IMR-90 (cell line): ENCODE measurements at regions not wholly inside any gene's neighbourhood (a gene's known extent, or its start where the extent isn't known, plus 50 kb on each side); places are given as distances from the start of the nearest gene placed in this dataset.

Source experiments
- ATAC-seq: fragments of 200-7000 bp; cut with Tn5 transposase; 2 replicates; pipeline ENCODE4 v1.9.1; 2020; ENCODE audit warnings: low read depth, mild to moderate bottlenecking, moderate library complexity
- BruUV-seq: library from RNA; stranded (reverse); fragments of 400-500 nt; replicated peaks from 2 replicates; lab custom pipeline; 2021; lab: Mats Ljungman, UMichigan
- CTCF ChIA-PET: fragments of 300-600 bp; formaldehyde crosslinking; extraction: SDS; loops from one replicate; lab custom pipeline; 2021; ENCODE audit warnings: antibody characterized with exemption; lab: Yijun Ruan, JAX
- POLR2A ChIA-PET: fragments of 300-600 bp; sonication (Branson Sonifier 250); formaldehyde crosslinking; loops from one replicate; lab custom pipeline; 2022; ENCODE audit warnings: antibody characterized with exemption; ENCODE audit not compliant: unreplicated experiment; lab: Charles Lee
- DNase-seq: peaks from one replicate; pipeline ENCODE4 v3.0.0; 2013
- H2AFZ ChIP-seq: replicated peaks from 2 replicates; pipeline ENCODE3; 2013; ENCODE audit warnings: low read length, mild to moderate bottlenecking; ENCODE audit not compliant: poor library complexity
- H2AK5ac ChIP-seq: 2 replicates; pipeline ENCODE4 v1.6.1; 2013; ENCODE audit warnings: low read depth, low read length, inconsistent platforms
- H2AK9ac ChIP-seq: replicated peaks from 2 replicates; pipeline ENCODE3; 2013; ENCODE audit warnings: mild to moderate bottlenecking, low read depth, low read length, moderate library complexity; ENCODE audit not compliant: poor library complexity
- H2BK120ac ChIP-seq: 2 replicates; pipeline ENCODE4 v1.6.1; 2013; ENCODE audit warnings: low read depth, low read length, inconsistent platforms
- H2BK15ac ChIP-seq: 3 replicates; pipeline ENCODE4 v1.6.1; 2013; ENCODE audit warnings: low read depth, low read length, inconsistent platforms
- H2BK20ac ChIP-seq: 2 replicates; pipeline ENCODE4 v1.6.1; 2013; ENCODE audit warnings: low read depth, mild to moderate bottlenecking, inconsistent platforms, low read length, moderate library complexity
- H2BK5ac ChIP-seq: 2 replicates; pipeline ENCODE4 v1.6.1; 2013; ENCODE audit warnings: mild to moderate bottlenecking, low read depth, low read length, inconsistent platforms; ENCODE audit not compliant: poor library complexity, severe bottlenecking
- H3K14ac ChIP-seq: replicated peaks from 2 replicates; pipeline ENCODE4 v1.6.1; 2013; ENCODE audit warnings: low read depth, low read length, inconsistent platforms
- H3K18ac ChIP-seq: 2 replicates; pipeline ENCODE4 v1.6.1; 2013; ENCODE audit warnings: low read depth, low read length, control low read depth
- H3K23ac ChIP-seq: 2 replicates; pipeline ENCODE4 v1.6.1; 2013; ENCODE audit warnings: low read depth, low read length, inconsistent platforms
- H3K27ac ChIP-seq: 2 replicates; pipeline ENCODE4 v1.5.1; 2013; ENCODE audit warnings: mild to moderate bottlenecking, control low read depth, low read length; ENCODE audit not compliant: insufficient read depth
- H3K27me3 ChIP-seq: 2 replicates; pipeline ENCODE4 v1.6.1; 2013; ENCODE audit warnings: low read length; ENCODE audit not compliant: control insufficient read depth, insufficient read depth
- H3K36me3 ChIP-seq: 2 replicates; pipeline ENCODE4 v1.6.1; 2013; ENCODE audit warnings: low read length, mixed read lengths; ENCODE audit not compliant: control insufficient read depth, insufficient read depth
- H3K4ac ChIP-seq: 2 replicates; pipeline ENCODE4 v1.6.1; 2013; ENCODE audit warnings: low read depth, low read length, inconsistent platforms
- H3K4me1 ChIP-seq: 2 replicates; pipeline ENCODE4 v1.6.1; 2013; ENCODE audit warnings: low read length, mixed read lengths; ENCODE audit not compliant: control insufficient read depth, insufficient read depth
- H3K4me2 ChIP-seq: 2 replicates; pipeline ENCODE4 v1.6.1; 2013; ENCODE audit warnings: low read depth, mild to moderate bottlenecking, control low read depth, low read length, moderate library complexity
- H3K4me3 ChIP-seq: 2 replicates; pipeline ENCODE4 v1.5.1; 2013; ENCODE audit warnings: low read depth, mild to moderate bottlenecking, control low read depth, low read length, moderate library complexity; ENCODE audit not compliant: insufficient read depth
- H3K56ac ChIP-seq: 2 replicates; pipeline ENCODE4 v1.6.1; 2013; ENCODE audit warnings: low read length, inconsistent platforms; ENCODE audit not compliant: insufficient read depth; ENCODE audit errors: extremely low read depth
- H3K79me1 ChIP-seq, 2 experiments: 2 replicates each; pipeline ENCODE4 v1.6.1; 2013; ENCODE audit warnings: low read length in 2 of 2, inconsistent platforms in 1 of 2, low read depth in 1 of 2
- H3K9ac ChIP-seq: 2 replicates; pipeline ENCODE4 v1.6.1; 2013; ENCODE audit warnings: low read depth, low read length, control low read depth
- H3K9me1 ChIP-seq: 2 replicates; pipeline ENCODE4 v1.6.1; 2013; ENCODE audit warnings: low read length, inconsistent platforms; ENCODE audit not compliant: insufficient read depth
- H3K9me3 ChIP-seq: 2 replicates; pipeline ENCODE4 v1.6.1; 2013; ENCODE audit warnings: low read length; ENCODE audit not compliant: control insufficient read depth, insufficient read depth
- H4K20me1 ChIP-seq: 2 replicates; pipeline ENCODE4 v1.6.1; 2013; ENCODE audit warnings: low read length, inconsistent platforms; ENCODE audit not compliant: insufficient read depth
- H4K5ac ChIP-seq: 2 replicates; pipeline ENCODE4 v1.6.1; 2013; ENCODE audit warnings: mild to moderate bottlenecking, low read depth, low read length, control low read depth
- H4K8ac ChIP-seq, 2 experiments: 2 replicates each; pipeline ENCODE4 v1.6.1; 2013; ENCODE audit warnings: low read depth in 2 of 2, low read length in 2 of 2, control low read depth in 1 of 2, inconsistent platforms in 1 of 2
- H4K91ac ChIP-seq: 2 replicates; pipeline ENCODE4 v1.6.1; 2013; ENCODE audit warnings: low read depth, low read length, inconsistent platforms; ENCODE audit not compliant: insufficient read depth
- CEBPB ChIP-seq: IDR thresholded peaks from 2 replicates; pipeline ENCODE4 v1.6.1; 2012; ENCODE audit warnings: low read depth, low read length, improper control_type of control experiment
- CHD1 ChIP-seq: IDR thresholded peaks from 2 replicates; pipeline ENCODE4 v1.6.1; 2012; ENCODE audit warnings: low read depth, low read length, improper control_type of control experiment
- FOS ChIP-seq: fragments of 150-350 bp; IDR thresholded peaks from 2 replicates; pipeline ENCODE4 v1.6.1; 2016; ENCODE audit warnings: low read depth, low read length
- NFE2L2 ChIP-seq: fragments of 150-350 bp; IDR thresholded peaks from 2 replicates; pipeline ENCODE4 v1.6.1; 2016; ENCODE audit warnings: low read depth, mild to moderate bottlenecking, low read length
- WGBS, 2 experiments: methylation state at CpG; one replicate each; pipeline versions ENCODE4 v1.1.5 to v1.1.7; 2013; ENCODE audit warnings: missing lambda C conversion rate in 2 of 2; ENCODE audit not compliant: insufficient read length in 1 of 2; ENCODE audit errors: extremely low coverage in 2 of 2; 5-methylcytosine and 5-hydroxymethylcytosine counted together
- dilution Hi-C: fragments of 300-500 bp; cut with HindIII; formaldehyde crosslinking; loops from one replicate; pipeline ENCODE4 v1.14.3; 2018; ENCODE audit warnings: low sequenced_read_pairs; ENCODE audit not compliant: unreplicated experiment
- in situ Hi-C: fragments of 300-500 bp; cut with MboI; formaldehyde crosslinking; loops from 3 replicates; pipeline ENCODE4 v1.14.3; 2019; ENCODE audit warnings: low sequenced_read_pairs, inconsistent platforms, mixed read lengths
- intact Hi-C: fragments of 100-400 bp; cut with micrococcal nuclease; formaldehyde crosslinking; loops from 2 replicates; pipeline ENCODE4 v1.10.0; 2022
- TF ChIP-seq, protein P1 (sequence below): conservative IDR thresholded peaks from 2 replicates; pipeline ENCODE4 v1.5.1; 2012; ENCODE audit warnings: mild to moderate bottlenecking, low read depth, low read length, improper control_type of control experiment
- TF ChIP-seq, protein P2 (sequence below): fragments of 150-350 bp; IDR thresholded peaks from 2 replicates; pipeline ENCODE4 v1.6.1; 2016; ENCODE audit warnings: low read depth, mild to moderate bottlenecking, low read length, moderate library complexity, borderline replicate concordance

DNA sequence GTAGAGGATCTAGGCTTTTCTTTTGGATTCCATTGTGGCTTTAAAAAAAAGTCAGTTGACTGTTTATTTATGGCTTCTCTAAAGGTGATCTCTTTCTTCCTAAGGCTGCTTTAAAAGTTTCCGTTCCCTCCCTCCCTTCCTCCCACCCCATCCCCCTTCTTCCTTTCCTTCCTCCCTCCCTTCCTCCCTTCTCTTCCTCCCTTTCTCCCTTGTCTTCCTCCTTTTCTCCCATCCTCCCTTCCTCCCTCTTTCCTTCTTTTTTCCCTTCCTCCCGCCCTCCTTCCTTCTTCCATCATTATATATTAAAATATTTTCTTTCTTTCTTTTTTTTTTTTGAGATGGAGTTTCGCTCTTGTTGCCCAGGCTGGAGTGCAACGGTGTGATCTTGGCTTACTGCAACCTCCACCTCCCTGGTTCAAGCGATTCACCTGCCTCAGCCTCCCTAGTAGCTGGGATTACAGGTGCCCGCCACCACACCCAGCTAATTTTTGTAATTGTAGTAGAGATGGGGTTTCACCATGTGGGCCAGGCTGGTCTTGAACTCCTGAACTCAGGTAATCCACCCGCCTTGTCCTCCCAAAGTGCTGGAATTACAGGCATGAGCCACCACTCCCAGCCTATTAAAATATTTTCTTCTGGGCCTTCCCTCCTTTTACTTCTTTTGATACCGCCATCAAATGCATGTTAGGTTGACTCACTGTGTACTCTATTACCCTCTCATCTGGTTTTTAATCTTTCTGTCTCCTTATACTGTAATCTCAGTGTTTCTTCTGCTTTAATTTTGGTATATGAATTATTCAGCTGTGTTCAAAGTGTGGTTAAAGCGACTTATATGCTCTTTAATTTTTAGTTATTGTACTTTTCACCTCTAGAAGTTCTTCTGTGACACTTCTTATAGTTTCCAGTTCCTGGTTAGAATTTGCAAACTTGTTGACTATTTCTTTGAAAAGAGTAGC lies 59.2 kb upstream of the ATP5PO start:
- H2BK15ac ChIP-seq, result peak overlapping the region; percentile 95; the same call in 1 of the 3 replicates
- H3K4me2 ChIP-seq, result no peak overlapping the region
- no peak overlapping the region for H3K9ac ChIP-seq

More for the DNA sequence above, 59.2 kb upstream of the ATP5PO start:
- H3K14ac ChIP-seq, result 0 out of 2 replicates have a peak overlapping the region, but pooled peaks have one; percentile 98
- peak overlapping the region; percentile 96; the same call in 1 of the 2 replicates for H3K4ac ChIP-seq
- H3K9me1 ChIP-seq, result peaks cover 21% of the 10 kb centered on the region
- CTCF ChIA-PET, result no interaction called here
- H2AFZ ChIP-seq, result no peak overlapping the region
- H4K8ac ChIP-seq, result peak overlapping the region; percentile 69 to 98; a peak in 2 of 4 replicates
- dilution Hi-C loops, result no loop called here
- H3K27ac ChIP-seq, result no peak overlapping the region
- no peak overlapping the region for H4K5ac ChIP-seq
- H3K36me3 ChIP-seq, result no peaks in the 10 kb centered on the region
- H2BK120ac ChIP-seq, result peak overlapping the region; percentile 97; the same call in 1 of the 2 replicates
- no peaks in the 10 kb centered on the region for H4K20me1 ChIP-seq
- no peaks in the 10 kb centered on the region for H3K27me3 ChIP-seq
- H3K23ac ChIP-seq, result no peak overlapping the region
- no peak overlapping the region for H3K4me3 ChIP-seq
- no TSS peak for BruUV-seq
- H4K91ac ChIP-seq, result no peak overlapping the region
- no peak overlapping the region for H2AK9ac ChIP-seq
- WGBS, 2 experiments, result 100% methylated on average over 1 of the region's 9 CpGs; no CpG with 5 or more reads in 1 of the 2 experiments
- ATAC-seq (no peak), DNase-seq (no peak)
- H3K79me1 ChIP-seq, result no peaks in the 10 kb centered on the region
- TF ChIP-seq, protein P1, sequence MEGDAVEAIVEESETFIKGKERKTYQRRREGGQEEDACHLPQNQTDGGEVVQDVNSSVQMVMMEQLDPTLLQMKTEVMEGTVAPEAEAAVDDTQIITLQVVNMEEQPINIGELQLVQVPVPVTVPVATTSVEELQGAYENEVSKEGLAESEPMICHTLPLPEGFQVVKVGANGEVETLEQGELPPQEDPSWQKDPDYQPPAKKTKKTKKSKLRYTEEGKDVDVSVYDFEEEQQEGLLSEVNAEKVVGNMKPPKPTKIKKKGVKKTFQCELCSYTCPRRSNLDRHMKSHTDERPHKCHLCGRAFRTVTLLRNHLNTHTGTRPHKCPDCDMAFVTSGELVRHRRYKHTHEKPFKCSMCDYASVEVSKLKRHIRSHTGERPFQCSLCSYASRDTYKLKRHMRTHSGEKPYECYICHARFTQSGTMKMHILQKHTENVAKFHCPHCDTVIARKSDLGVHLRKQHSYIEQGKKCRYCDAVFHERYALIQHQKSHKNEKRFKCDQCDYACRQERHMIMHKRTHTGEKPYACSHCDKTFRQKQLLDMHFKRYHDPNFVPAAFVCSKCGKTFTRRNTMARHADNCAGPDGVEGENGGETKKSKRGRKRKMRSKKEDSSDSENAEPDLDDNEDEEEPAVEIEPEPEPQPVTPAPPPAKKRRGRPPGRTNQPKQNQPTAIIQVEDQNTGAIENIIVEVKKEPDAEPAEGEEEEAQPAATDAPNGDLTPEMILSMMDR, result no peak
- TF ChIP-seq CEBPB, result no peak
- TF ChIP-seq, protein P2, sequence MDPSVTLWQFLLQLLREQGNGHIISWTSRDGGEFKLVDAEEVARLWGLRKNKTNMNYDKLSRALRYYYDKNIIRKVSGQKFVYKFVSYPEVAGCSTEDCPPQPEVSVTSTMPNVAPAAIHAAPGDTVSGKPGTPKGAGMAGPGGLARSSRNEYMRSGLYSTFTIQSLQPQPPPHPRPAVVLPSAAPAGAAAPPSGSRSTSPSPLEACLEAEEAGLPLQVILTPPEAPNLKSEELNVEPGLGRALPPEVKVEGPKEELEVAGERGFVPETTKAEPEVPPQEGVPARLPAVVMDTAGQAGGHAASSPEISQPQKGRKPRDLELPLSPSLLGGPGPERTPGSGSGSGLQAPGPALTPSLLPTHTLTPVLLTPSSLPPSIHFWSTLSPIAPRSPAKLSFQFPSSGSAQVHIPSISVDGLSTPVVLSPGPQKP, result no peak
- no peak for TF ChIP-seq CHD1
- no peak for TF ChIP-seq NFE2L2
- no peak for TF ChIP-seq FOS
- intact Hi-C loops, result no loop called here
- no peak overlapping the region for H3K56ac ChIP-seq
- H3K18ac ChIP-seq, result no peak overlapping the region
- H2BK5ac ChIP-seq, result peak overlapping the region; percentile 98
- H2BK20ac ChIP-seq, result peak overlapping the region; percentile 99; the same call in 1 of the 2 replicates
- peaks cover 19% of the 10 kb centered on the region for H3K4me1 ChIP-seq
- no peak overlapping the region; the same call in 1 of the 2 replicates for H2AK5ac ChIP-seq
- POLR2A ChIA-PET, result no interaction called here
- H3K9me3 ChIP-seq, result no peaks in the 10 kb centered on the region
- in situ Hi-C loops, result no loop called here
